GM13976 (cell line): ENCODE measurements at regions not wholly inside any gene's neighbourhood (a gene's known extent, or its start where the extent isn't known, plus 50 kb on each side); places are given as distances from the start of the nearest gene placed in this dataset.

ENCODE experiments used
- DNase-seq: peaks from one replicate; pipeline ENCODE4 v3.0.0; 2012; ENCODE audit warnings: low spot score
- in situ Hi-C: fragments of 300-500 bp; cut with MboI; formaldehyde crosslinking; loops from one replicate; pipeline ENCODE4 v1.12.0; 2022; ENCODE audit warnings: low sequenced_read_pairs, mixed read lengths, inconsistent platforms; ENCODE audit not compliant: unreplicated experiment
- TF ChIP-seq, protein P1 (sequence below): IDR thresholded peaks from 2 replicates; pipeline ENCODE4 v1.5.1; 2012; ENCODE audit warnings: borderline replicate concordance, mild to moderate bottlenecking; ENCODE audit not compliant: insufficient read depth; ENCODE audit errors: extremely low read depth, missing control alignments, control extremely low read depth

DNA sequence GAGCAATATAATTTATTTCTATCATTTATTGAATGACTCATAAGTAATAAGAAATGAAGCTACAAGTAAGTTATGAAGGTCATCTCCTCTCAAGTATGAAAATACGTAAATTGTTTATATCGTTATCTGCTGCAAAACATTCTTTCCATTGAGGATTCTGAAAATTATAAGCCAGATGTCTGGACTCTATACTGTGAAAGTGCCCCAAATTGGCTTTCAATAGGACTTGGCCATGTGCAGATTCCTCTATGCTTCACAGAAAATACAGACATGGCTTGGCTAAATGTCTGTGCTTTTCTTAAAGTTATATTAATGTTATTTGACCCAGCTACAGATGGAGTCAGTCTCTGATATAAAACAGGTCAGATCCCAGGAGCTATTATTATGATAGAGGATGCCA is 2109.9 kb upstream of the AGA start:
- in situ Hi-C loops, result no loop called here
- no peak for DNase-seq
- TF ChIP-seq, protein P1, sequence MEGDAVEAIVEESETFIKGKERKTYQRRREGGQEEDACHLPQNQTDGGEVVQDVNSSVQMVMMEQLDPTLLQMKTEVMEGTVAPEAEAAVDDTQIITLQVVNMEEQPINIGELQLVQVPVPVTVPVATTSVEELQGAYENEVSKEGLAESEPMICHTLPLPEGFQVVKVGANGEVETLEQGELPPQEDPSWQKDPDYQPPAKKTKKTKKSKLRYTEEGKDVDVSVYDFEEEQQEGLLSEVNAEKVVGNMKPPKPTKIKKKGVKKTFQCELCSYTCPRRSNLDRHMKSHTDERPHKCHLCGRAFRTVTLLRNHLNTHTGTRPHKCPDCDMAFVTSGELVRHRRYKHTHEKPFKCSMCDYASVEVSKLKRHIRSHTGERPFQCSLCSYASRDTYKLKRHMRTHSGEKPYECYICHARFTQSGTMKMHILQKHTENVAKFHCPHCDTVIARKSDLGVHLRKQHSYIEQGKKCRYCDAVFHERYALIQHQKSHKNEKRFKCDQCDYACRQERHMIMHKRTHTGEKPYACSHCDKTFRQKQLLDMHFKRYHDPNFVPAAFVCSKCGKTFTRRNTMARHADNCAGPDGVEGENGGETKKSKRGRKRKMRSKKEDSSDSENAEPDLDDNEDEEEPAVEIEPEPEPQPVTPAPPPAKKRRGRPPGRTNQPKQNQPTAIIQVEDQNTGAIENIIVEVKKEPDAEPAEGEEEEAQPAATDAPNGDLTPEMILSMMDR, result no peak

DNA sequence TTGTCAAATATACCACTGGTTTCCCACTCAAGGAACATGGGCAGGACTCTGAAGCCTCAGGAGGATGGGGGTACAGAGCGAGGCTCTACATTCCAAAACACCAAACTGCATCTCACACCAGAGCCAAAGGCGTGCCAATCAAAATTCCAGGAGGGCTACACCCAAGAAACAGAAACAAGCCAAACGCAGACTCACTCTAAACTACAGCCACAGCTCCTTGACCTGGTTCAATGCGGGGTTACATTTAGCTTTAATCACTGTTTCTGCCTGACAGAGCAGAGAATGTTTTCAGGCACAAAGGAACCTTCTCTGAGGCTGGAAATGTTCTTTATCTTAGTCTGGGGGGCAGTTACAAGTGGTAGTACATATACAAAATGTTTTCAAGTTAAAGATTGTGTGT is 2121.5 kb upstream of the AGA start:
- TF ChIP-seq, protein P1, result no peak
- no peak for DNase-seq
- in situ Hi-C loops, result no loop called here

- TF ChIP-seq, protein P1, result no peak
- in situ Hi-C loops, result no loop called here
- DNase-seq, result no peak
These were observed 2127.3 kb upstream of the AGA start for GRCh38 chr4:179569549-179569948.

DNA sequence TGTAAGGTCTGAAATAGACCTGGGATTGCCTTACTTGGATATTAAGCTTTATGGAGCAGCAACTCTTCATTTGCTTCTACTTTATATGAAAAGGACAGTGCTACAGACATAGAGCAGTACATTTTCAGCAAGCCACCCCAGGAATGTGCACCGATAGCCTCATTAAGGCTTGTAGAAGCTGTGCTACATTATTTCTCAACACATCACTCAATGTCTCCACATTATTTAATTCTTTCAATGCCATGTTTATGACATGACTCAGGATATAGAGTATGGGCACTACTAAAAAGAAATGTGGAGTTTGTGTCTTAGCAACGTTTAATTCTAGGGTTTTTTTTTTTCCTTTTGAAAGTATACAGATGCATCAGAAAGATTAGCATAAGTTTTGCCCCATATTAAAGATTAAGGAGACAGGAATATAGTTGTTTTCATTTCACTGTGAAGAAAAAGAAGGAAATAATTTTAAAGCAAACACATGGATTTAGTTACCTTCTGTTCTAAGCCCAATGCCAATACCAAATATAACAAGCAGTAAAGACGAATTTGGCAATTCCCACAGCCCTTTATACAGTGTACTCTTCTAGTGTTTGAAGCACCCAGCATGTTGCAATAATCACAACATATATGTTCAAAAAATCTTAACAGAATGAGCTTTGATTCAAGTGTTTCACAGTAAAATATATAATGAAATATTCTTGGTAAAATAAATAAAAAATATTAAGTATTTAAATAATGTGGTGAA is 2140.1 kb upstream of the AGA start:
- no peak for DNase-seq
- TF ChIP-seq, protein P1, result no peak
- in situ Hi-C loops, result no loop called here

DNA sequence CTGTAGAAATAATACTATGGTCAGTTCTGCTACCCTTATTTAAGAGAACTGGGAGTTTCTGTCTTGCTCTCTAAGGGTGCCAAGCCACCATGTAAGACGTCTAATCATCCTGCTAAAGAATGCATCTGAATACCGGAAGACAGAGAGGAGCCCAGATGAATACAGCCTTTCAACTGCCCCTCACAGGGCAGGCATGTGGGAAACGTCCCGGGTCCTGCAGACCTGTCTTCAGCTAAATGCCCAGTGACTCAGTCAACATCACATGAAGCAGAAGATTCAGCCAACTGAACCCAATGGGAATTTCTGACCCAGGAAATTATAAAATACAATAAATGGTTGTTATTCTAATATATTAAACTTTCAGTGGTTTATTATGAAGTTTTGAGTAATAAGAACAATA is 2141.0 kb upstream of the AGA start:
- no peak for DNase-seq
- in situ Hi-C loops, result no loop called here
- TF ChIP-seq, protein P1, result no peak

DNA sequence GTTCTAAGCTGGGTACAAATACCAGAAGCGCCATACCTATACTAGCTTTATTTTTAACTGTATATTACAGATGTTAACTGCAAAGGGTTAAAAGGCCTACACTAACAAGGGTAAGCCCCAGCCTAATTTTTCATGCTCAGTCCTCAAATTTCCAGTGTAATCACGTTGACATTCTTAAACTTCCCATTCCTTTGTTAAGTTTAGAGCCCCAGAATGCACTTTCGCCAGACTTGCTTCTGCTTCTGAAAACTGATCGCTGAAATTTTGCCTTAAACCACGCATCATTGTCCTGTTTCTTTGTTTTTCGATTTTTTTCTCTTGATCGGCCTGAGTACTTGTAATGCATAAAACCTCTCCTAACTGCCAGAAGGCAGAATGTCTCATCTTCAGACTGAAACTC is 2141.9 kb upstream of the AGA start:
- in situ Hi-C loops, result no loop called here
- TF ChIP-seq, protein P1, result no peak
- DNase-seq, result no peak

- TF ChIP-seq, protein P1, result no peak
- no peak for DNase-seq
- in situ Hi-C loops, result no loop called here
These were observed 2143.5 kb upstream of the AGA start for GRCh38 chr4:179585761-179586160.
